GM23248 (cell line): ENCODE measurements at regions not wholly inside any gene's neighbourhood (a gene's known extent, or its start where the extent isn't known, plus 50 kb on each side); places are given as distances from the start of the nearest gene placed in this dataset.

Source experiments
- EZH2 ChIP-seq: fragments of 200-600 bp; sonication (generic); IDR thresholded peaks from 2 replicates; pipeline ENCODE4 v1.6.1; 2018; ENCODE audit warnings: antibody characterized with exemption, mild to moderate bottlenecking; ENCODE audit not compliant: insufficient read depth, poor library complexity, severe bottlenecking
- EZH2phosphoT487 ChIP-seq: fragments of 200-600 bp; sonication (generic); IDR thresholded peaks from 2 replicates; pipeline ENCODE4 v1.6.1; 2018; ENCODE audit warnings: antibody characterized with exemption, moderate library complexity, mild to moderate bottlenecking, low read depth; ENCODE audit not compliant: insufficient read depth

DNA sequence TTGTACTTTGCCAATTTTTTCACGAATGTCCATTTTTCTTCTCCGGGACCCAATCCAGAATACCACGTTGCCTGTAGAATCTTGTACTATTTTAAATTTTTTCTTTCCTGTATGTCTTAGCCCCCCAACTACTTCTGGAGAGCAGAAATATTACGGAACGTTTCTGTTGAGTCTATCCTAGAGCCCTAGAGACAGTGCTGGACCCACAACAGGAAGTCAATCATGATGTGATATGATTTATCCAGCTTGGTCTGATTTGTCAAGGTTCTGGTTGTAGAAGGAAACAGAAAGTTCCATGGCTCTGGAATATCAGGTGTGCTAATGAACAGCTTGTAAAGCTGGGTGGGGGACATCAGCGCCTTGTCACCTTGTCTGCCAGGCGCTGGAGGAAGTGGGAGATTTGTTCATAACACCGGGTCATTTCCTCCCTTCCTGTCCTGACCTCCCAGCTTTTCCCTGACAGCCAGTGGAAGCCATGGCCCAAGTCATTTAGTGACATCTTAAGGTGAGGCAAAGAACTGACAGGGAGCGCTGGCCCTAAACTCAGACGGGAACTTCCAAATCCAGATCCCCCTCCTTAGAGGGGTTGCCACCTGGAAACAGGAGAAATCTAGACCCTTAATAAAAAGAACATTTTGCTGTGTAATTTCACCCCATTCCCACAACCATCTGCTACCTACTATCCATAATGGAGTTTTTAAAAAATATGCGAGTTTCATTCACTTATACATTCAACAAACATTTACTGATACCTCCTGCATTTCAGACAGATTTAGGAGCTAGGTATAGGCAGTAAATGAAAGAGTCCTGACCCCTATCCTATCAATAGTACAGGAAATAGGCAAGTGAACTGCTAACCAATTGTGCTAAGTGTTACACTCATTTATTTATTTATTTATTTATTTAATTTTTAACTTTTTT is 130.5 kb downstream of the ZFP64 start:
- no peak for TF ChIP-seq EZH2
- no peak for TF ChIP-seq EZH2phosphoT487
